Ishikawa (cell line): ENCODE measurements at regions not wholly inside any gene's neighbourhood (a gene's known extent, or its start where the extent isn't known, plus 50 kb on each side); places are given as distances from the start of the nearest gene placed in this dataset.

Experiments used
- CEBPB ChIP-seq: IDR thresholded peaks from 2 replicates; pipeline ENCODE4 v1.6.1; 2012
- CREB1 ChIP-seq: IDR thresholded peaks from 2 replicates; pipeline ENCODE4 v1.6.1; 2012; ENCODE audit warnings: low read depth
- EGR1 ChIP-seq: IDR thresholded peaks from 2 replicates; pipeline ENCODE4 v1.6.1; 2012
- EP300 ChIP-seq: IDR thresholded peaks from 2 replicates; pipeline ENCODE4 v1.6.1; 2012; ENCODE audit warnings: borderline replicate concordance
- FOXM1 ChIP-seq: IDR thresholded peaks from 2 replicates; pipeline ENCODE4 v1.6.1; 2012; ENCODE audit warnings: low read depth, borderline replicate concordance
- RAD21 ChIP-seq: IDR thresholded peaks from 2 replicates; pipeline ENCODE4 v1.6.1; 2012; ENCODE audit warnings: low read depth
- TAF1 ChIP-seq: IDR thresholded peaks from 2 replicates; pipeline ENCODE4 v1.6.1; 2012; ENCODE audit warnings: low read depth, mild to moderate bottlenecking
- TCF12 ChIP-seq: IDR thresholded peaks from 2 replicates; pipeline ENCODE4 v1.6.1; 2012; ENCODE audit warnings: low read depth
- TEAD4 ChIP-seq: IDR thresholded peaks from 2 replicates; pipeline ENCODE4 v1.6.1; 2012
- YY1 ChIP-seq: IDR thresholded peaks from 2 replicates; pipeline ENCODE4 v1.6.1; 2012; ENCODE audit warnings: low read depth
- ZBTB7A ChIP-seq: IDR thresholded peaks from 2 replicates; pipeline ENCODE4 v1.6.1; 2012; ENCODE audit warnings: low read depth
- TF ChIP-seq, protein P1 (sequence below): IDR thresholded peaks from 2 replicates; pipeline ENCODE4 v1.6.1; 2012; ENCODE audit warnings: low read depth, mild to moderate bottlenecking

DNA sequence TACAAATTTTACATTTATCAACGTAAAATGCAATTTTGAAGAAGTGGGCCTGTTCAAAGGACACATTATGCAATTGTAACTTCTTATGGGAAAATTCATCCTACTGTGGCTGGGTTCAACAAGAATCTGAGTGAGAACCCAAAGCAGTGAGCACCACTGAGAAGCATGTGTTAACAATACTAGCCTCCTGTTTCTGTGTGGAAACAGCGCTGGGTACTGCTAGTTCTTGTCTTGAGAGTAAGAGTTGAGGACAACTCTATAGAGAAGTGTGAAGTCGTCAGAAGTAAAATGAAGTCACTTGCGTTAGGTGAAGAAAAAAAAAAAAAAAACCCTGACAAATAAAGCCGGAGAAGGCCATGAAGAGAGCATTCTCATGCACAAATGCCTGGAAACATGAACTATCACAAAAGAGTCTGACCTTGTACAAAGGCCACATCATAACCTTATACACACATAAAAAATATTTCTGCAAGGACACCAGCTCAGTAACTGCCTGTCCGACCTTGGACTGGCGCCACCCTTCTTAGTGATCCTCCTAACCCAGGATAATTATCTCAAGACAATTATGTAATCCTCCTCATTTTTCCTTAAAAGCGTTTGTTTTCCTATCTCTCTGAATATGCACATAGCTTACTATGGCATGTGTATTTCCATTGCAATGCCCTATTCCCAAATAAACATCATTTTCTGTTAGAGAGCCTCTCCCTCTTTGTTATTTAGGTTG lies 554.9 kb downstream of the HTR7 start:
- TF ChIP-seq TEAD4 (no peak), TCF12 (no peak), YY1 (no peak), EGR1 (no peak), CEBPB (no peak), RAD21 (no peak), EP300 (no peak), CREB1 (no peak), ZBTB7A (no peak), TAF1 (no peak), FOXM1 (no peak)
- TF ChIP-seq, protein P1, sequence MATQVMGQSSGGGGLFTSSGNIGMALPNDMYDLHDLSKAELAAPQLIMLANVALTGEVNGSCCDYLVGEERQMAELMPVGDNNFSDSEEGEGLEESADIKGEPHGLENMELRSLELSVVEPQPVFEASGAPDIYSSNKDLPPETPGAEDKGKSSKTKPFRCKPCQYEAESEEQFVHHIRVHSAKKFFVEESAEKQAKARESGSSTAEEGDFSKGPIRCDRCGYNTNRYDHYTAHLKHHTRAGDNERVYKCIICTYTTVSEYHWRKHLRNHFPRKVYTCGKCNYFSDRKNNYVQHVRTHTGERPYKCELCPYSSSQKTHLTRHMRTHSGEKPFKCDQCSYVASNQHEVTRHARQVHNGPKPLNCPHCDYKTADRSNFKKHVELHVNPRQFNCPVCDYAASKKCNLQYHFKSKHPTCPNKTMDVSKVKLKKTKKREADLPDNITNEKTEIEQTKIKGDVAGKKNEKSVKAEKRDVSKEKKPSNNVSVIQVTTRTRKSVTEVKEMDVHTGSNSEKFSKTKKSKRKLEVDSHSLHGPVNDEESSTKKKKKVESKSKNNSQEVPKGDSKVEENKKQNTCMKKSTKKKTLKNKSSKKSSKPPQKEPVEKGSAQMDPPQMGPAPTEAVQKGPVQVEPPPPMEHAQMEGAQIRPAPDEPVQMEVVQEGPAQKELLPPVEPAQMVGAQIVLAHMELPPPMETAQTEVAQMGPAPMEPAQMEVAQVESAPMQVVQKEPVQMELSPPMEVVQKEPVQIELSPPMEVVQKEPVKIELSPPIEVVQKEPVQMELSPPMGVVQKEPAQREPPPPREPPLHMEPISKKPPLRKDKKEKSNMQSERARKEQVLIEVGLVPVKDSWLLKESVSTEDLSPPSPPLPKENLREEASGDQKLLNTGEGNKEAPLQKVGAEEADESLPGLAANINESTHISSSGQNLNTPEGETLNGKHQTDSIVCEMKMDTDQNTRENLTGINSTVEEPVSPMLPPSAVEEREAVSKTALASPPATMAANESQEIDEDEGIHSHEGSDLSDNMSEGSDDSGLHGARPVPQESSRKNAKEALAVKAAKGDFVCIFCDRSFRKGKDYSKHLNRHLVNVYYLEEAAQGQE = no peak
